Globus pallidus (tissue), 1 donor: ENCODE measurements at regions not wholly inside any gene's neighbourhood (a gene's known extent, or its start where the extent isn't known, plus 50 kb on each side); places are given as distances from the start of the nearest gene placed in this dataset.

Source experiments
- DNase-seq: peaks from one replicate; pipeline ENCODE4 v3.0.0-alpha.2; 2015; ENCODE audit warnings: low spot score

GRCh38 chr10:123409426-123409825, 255.2 kb downstream of the BUB3 start:
- DNase-seq = no peak

GRCh38 chr10:123409884-123410283, 255.7 kb downstream of the BUB3 start:
- DNase-seq = no peak

- DNase-seq = no peak
Measured at GRCh38 chr10:123413353-123413752, 252.8 kb upstream of the GPR26 start.

GRCh38 chr10:123415523-123415922, 250.6 kb upstream of the GPR26 start:
- no peak for DNase-seq

GRCh38 chr10:123417414-123417813, 248.7 kb upstream of the GPR26 start:
- no peak for DNase-seq

- DNase-seq = no peak
Measured at GRCh38 chr10:123421461-123421860, 244.7 kb upstream of the GPR26 start.

- DNase-seq = no peak
Measured at GRCh38 chr10:123422261-123422660, 243.9 kb upstream of the GPR26 start.

- no peak for DNase-seq
Measured at GRCh38 chr10:123424537-123424936, 241.6 kb upstream of the GPR26 start.

- DNase-seq = no peak
Measured at GRCh38 chr10:123425680-123426079, 240.5 kb upstream of the GPR26 start.

GRCh38 chr10:123427165-123427786, 238.9 kb upstream of the GPR26 start:
- DNase-seq = no peak

- DNase-seq = no peak
Measured at GRCh38 chr10:123428391-123428790, 237.8 kb upstream of the GPR26 start.

GRCh38 chr10:123429706-123430221, 236.4 kb upstream of the GPR26 start:
- DNase-seq = peak; percentile 31

- no peak for DNase-seq
Measured at GRCh38 chr10:123433539-123433938, 232.6 kb upstream of the GPR26 start.

GRCh38 chr10:123434435-123435039, 231.6 kb upstream of the GPR26 start:
- DNase-seq = no peak

- no peak for DNase-seq
Measured at GRCh38 chr10:123442901-123443300, 223.3 kb upstream of the GPR26 start.

GRCh38 chr10:123443924-123444323, 222.2 kb upstream of the GPR26 start:
- no peak for DNase-seq

- DNase-seq = no peak
Measured at GRCh38 chr10:123445261-123445775, 220.8 kb upstream of the GPR26 start.

- DNase-seq = no peak
Measured at GRCh38 chr10:123446449-123447156, 219.6 kb upstream of the GPR26 start.

- DNase-seq = no peak
Measured at GRCh38 chr10:123449234-123449962, 216.8 kb upstream of the GPR26 start.

GRCh38 chr10:123450956-123451605, 215.1 kb upstream of the GPR26 start:
- DNase-seq = no peak

- DNase-seq = no peak
Measured at GRCh38 chr10:123451618-123452245, 214.4 kb upstream of the GPR26 start.
